A172 (cell line): ENCODE measurements at regions not wholly inside any gene's neighbourhood (a gene's known extent, or its start where the extent isn't known, plus 50 kb on each side); places are given as distances from the start of the nearest gene placed in this dataset.

Experiments used
- DNase-seq: peaks from one replicate; pipeline ENCODE4 v3.0.0-alpha.2; 2015; ENCODE audit warnings: low spot score

DNA sequence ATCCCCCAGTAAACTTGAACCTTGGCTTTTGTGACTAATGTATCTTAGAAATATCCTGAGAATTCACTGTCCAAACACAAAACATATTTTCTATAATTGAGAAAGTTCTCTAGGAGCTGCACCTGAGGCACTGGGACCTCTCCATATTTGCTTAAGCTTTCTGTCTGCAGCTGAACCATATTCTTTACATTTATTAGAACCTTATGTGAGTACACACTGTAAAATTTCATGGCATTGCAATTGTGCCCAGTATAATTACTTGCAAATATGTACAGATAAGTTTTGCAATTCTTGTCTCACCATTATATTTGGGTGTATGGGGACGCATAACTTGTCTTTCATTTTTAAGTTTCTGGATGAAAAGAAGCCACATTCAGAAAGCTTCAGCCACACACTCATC is 280.7 kb upstream of the KLHL1 start:
- DNase-seq = no peak

DNA sequence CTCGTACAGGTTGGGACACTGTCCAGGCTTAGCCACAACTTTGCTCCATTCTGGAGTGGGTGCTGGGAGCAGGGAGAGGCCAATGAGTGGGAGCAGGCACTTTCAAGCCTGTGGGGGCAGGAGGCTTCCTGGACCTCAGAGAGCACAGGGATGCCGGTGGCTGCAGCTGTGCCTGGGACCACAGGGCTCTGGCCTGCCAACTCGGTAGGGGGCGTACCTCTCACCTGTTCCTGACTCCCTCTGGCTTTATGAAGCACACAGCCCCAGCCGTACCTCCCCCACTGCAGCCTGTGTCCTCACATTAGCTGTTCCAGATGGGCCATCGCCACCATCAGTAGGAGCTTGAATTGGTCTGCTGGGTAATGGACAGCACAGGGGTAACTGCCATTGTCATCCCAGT is 278.7 kb upstream of the KLHL1 start:
- DNase-seq = no peak

DNA sequence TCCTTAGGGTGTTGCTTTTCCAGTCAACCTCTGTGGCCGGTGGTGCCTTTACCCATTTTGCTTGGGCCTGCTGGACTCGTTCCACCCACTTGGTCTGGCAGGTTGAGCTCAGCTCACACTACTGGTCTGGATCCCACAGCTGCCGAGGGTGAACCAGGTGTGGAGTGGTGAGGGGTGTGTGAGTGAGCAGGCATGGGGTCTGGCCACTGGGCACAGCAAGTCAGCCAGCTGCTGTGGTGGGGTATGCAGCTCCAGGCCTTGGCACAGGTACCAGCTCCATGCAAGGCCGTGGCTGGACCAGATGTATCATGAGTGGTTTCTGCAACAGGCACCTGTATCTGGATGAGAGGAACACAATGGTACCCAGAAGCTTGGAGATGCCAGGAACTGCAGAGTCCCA is 277.6 kb upstream of the KLHL1 start:
- no peak for DNase-seq

DNA sequence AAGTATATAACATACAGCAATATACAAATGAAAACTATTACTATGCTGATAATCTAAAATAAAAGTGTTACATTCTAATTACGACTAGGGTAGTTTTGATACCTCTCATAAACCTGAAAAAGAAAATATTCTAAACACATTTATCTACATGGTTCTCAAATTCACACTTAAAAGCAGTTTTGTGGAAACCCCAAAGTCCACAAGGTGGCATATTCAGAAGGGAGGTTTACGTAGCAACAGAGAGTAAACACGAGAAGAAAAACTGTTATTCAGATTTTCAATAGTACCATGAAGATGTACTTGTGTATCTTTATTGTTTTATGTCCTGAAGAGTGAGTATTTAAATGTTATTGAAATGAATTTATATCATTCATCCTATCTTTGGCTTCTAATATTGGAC is 275.9 kb upstream of the KLHL1 start:
- no peak for DNase-seq

DNA sequence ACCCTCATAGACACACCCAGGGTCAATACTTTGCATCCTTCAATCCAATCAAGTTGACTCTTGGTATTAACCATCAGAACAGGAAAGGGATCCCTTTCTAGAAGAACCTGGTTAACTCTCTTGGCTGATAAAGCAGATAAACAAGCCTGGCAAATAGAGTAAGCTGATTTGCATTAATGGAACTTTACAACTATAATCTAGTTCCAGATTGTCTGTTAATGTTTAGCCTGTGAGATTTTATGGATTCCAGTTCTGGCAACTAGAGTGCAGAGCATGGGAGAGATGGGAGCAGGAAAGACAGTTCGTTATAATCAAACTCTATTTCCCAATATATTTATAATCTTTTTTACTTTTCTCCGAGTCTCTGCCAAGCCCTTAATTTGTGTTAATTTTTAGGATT is 272.6 kb upstream of the KLHL1 start:
- no peak for DNase-seq

DNA sequence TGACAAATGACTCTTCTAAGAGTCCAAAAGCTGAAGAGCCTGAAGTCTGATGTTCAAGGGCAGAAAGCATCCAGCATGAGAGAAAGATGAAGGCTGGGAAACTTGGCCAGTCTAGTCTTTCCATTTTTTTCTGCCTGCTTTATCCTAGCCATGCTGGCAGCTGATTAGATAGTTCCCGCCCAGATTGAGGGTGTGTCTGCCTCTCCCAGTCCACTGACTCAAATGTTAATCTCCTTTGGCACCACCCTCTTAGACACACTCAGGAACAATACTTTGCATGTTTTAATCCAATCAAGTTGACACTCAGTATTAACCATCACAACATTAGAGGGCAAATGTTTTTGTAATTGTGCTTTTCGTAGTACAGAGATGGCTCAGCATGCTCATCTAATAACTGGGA is 267.5 kb upstream of the KLHL1 start:
- DNase-seq = no peak

DNA sequence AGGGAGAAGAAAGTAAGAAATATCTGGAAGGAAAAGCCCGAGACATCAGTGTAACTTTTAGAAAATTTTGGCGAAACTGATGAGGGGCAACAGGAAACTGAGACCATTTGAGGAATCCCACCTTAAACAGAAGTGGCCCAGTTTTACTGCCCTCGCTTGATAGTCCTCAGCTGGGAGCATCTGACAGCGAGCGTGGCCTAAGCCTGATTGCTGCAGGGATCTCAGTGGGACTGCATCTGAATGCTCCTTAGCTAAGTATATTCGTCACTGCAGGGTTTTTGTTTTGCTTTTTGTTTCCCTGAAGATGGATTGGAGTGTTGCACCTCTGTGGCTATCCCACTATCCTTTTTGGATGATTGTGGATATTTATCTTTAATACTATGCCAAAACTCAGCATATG is 262.7 kb upstream of the KLHL1 start:
- DNase-seq = no peak

DNA sequence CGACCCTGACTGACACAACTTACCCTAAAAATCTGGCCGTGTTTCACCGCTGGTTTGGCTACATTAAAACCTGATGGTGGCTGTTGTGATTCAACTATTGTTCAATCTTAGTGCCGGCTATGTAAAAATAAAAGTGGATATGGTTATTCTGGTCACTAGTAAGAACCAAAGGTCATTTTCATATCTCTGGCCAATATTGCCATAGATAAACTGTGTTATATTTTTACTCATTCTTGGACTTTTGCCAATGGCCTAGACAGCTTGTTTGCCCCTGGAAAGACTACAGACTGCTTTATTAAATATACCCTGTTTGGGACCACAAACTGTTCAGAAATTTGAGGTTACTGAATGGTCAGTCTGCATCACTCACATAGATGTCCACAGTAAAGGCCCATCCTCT is 258.5 kb upstream of the KLHL1 start:
- no peak for DNase-seq

DNA sequence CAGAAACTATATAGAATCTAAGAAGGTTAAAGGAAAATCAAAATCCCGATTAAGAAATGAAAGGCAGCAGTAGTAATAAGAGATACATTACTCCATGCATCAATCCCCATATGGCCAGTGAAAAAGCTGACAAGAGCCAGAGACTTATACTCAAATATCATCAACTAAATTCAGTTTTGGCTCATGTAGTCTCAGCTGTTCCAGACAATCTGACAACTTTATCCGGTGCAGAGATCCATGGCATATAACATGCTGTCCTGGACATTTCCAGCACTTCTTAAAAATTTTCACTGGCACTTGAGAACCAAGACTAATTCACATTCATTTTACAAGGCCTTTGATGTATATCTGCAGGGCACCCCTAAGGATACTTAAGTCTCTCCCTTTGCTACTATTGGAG is 255.7 kb upstream of the KLHL1 start:
- no peak for DNase-seq

DNA sequence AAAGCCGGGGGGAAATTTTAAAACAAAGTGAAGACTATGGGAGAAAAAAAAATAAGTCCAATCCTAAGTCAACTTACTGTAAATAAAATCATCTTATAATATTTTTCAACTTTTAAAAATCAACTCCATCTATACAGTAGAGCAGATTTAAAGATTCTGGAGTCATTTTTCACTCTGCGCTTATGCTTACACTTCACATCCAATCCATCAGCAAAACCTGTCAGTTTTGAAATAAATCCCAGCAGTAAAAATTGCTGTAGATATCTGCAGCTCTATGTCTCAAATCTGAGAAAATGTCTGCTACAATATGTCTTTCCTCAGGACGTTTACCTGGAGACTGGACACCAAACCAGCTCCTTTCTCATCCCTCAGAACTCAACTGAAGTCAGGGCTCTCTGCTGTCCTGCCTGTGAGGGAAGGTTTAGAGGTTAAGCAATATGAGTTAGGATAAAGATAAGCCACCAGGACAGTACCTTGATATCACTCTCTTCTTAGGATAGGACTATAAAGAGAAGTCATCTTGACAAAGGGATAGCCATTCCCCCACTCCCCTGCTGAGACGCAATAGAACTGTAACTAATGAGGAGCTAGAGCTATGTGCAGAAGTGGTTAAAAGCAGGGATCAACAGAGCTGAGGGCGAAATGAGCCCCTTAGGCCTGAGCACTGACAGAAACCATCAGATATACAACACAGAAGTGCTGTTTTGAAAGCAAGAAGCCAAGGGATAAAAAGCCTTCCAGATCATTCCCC is 254.7 kb upstream of the KLHL1 start:
- DNase-seq = no peak

DNA sequence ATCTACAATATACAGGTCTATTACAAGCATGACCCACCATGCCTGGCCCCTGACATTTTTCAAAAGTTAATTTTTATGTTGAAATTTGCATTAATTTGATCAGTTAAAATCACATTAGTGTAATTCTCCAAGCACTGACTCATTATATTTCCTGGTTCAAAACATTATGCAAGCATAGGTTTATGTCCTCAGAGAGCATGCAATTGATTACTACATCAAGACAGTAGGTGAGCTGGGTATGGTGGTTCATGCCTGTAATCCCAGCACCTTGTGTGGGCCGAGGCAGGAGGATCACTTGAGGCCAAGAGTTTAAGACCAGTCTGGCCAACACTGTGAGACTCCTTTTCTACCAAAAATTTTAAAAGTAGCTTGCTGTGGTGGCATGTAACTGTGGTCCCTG is 248.8 kb upstream of the KLHL1 start:
- no peak for DNase-seq

DNA sequence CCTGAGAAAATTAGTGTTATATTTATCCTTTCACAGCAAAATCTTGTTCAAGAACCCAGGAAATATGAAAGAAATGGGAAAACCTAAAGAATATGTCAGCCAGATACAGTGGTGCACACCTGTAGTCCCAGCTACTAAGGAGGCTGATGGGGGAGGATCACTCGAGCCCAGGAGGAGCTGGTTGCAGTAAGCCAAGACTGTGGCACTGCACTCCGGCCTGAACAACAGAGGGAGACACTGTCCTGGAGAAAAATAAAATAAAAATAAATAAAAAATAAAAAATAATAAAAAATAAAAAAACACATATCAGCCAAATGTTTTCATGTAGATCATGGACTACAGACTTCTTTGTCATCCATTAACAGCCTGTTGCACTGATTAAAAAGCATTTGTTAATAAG is 244.8 kb upstream of the KLHL1 start:
- DNase-seq = no peak

DNA sequence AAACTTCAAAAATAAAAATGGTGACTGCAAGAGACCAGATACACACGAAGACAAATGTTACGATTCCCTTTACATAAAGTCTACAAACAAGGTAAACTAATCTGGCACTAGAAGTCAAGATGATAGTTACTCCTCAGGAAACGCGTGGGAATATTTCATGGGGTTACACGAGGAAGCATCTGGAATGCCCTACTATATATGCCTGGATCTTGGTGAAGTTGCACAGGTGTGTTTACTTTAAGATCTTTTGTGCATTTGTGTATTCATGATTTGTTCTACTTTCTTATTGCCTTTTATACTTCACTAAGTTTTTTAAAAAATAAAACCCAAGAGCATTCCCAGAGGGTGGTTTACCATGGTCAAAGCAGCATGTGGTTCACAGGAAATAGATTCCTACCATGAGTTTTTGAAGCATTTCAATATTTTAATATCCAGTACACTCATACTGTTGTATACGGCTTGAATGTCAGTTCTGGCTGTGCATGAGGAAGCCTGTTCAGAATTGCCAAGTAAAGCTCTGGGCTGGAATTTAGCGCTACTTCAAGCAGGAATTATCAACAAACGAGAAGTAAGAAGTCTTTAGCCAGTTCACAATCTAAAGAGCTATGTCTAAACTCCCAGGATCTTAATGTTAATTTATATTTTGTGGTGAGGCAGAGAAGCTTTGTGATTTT is 239.8 kb upstream of the KLHL1 start:
- DNase-seq = no peak

DNA sequence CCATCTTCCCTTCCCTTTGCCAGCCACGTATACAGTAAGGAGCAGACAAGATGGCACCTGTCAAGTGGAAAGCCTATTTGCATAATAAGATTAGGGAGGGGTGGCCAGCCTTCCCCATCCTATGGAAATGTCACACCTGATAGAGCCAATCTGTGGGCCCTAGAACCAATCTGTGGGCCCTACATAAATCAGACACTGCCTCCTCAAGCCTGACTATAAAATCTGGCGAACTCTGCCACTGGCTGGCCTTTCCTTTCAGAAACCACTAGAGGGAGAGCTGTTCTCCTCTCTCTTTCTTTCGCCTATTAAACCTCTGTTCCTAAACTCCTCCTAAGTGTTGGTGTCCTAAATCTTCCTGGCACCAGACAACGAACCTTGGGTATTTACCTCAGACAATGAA is 231.5 kb upstream of the KLHL1 start:
- DNase-seq = peak; percentile 40

DNA sequence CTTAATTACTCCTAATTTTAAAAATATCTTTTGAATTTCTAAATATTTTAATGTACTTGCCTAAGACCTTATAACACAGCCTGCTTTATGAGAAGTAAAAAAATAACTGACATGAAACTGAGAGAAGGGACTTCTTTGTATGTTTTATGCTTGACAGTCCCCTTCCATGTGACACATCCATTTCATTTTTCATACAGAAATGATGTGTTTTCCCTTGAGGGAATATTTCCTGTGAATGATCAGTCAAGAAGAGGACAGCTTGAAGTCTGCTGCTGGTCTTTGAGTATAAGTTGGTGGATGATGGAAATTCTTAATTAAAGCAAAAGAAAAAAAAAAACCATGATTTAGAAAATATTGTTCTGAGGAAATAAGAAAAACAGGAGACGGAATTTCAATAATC is 230.4 kb upstream of the KLHL1 start:
- no peak for DNase-seq

DNA sequence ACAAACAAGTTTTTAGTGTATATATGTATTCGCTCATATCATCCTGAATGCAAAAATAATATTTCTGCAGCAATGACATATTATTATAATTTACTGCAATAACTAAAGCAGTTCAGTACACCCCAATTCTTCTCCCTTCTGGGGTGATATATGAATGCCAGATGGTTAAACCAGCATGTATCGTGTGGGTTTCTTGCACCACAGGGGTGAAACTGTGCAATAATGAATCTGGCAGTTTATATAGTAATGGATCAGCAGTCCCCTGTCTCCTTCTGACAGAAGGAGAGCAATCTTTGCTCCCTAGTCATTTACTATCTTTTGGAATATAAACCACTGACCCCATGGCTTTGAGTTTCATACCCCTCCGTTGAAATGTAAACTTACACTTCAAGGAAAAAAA is 228.6 kb upstream of the KLHL1 start:
- DNase-seq = no peak

DNA sequence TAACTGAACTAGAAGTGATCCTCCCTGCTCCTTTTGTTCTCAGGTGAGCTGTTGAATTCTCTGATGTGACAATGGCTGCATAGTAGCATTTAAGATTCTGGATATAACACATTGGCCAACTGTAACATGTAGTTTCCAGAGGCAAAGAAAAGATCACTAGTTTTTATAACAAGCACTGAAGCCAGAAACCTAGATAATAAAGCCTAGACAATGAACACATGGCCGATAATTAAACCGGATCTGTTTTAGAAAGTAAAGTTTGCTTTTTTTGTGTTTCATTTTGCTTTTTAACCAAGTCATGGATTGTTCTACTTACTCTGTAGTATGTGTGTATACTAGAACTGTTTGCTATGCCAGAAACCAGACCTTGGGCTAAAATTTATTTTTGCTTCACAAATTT is 225.5 kb upstream of the KLHL1 start:
- no peak for DNase-seq

DNA sequence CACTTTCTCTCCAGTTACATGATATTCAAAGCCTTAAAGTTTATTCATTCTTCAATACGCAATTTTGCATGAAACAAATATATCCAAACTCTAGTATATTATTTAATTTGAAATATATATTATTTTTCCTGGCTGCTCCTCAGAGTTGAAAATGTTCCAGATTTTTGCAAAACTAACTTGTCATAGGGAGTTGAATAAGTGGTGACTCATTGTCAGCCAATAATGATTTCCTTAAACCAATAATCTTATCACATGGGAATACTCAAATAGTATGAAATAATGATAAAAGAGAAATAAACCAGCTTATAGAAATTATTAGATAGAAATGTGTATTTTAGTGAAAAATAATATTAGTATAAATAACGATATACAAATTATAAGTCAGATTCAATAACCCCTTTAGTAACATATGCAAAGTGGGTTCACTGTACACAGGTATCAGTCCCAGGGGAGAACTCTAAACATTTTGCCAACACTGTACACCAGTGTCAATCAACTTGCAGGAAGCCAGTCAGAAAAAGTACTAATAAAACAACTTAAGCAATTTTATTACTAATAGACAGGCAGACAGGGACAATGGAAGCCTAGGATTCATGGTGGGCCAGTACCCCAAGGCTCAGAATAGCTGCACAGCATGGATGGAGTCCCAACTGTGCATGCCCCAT is 222.6 kb upstream of the KLHL1 start:
- no peak for DNase-seq

DNA sequence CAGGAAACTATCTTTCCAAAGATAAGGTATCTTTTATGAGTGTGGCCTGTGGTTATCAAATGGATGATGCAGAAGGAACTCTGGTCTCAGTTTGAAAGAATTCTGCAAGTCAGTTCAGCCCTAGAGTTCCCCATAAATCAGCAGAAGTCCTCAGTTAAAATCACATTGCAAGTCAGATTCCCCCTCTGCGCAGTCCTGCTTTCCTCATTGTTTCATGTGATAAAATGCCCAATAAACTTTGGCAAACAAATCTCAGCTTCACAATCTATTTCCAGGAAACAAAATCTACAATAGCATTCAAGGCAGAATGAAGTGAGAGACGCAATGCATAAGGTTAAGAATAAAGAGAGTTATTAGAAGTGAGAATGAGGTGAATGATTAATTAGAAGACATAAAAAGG is 216.3 kb upstream of the KLHL1 start:
- DNase-seq = no peak

DNA sequence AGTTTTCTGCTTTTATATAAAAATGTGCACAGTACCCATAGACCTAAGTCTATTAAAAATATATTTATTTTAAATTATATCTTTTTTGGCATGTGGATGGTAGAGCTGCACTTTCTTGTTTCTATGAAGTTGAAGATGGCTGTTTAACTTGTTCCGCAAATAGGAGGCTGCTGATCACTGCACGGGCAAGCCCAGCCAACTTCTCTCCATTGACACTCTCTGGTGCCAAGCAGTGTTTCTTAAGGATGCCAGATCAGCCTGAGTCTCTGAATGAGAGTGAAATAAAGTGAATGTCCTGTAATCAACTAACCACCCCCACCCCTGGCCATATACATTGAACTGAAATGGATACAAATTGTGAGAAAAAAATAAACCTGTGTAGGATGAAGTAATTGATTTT is 202.9 kb upstream of the KLHL1 start:
- no peak for DNase-seq

DNA sequence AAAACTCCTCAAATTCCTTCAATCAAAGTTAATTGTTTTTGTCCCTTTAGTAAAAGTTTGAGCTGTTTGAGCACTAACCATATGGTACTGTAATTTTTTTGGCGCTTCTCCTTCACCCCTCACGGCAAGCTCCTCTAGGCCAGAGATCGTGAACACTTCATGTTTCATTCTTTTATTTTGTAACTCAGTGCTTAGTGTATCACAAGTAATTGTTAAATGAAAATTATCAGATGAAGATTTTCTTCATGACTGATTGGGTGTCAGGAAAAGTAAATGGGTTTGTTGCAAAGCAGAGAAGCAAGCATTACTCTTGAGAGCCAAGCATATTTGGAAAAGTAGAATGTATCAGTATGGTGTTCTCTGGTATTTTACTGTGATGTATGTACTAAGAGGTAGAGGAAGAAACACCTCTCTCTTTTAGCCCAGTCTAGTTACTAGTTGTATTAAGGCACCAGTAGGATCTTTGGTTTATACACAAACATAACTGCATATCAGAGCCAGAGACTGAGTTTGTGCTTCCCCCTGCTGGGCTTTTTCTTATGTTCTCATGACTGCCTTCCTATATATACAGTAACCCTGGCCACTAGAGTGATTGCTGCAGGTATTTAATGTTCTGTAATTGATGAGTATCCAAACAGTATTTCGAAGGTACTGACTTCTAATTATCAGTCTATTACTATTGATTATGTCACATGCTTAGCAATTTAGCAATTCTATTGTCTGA is 202.3 kb upstream of the KLHL1 start:
- peak; percentile 61 for DNase-seq

DNA sequence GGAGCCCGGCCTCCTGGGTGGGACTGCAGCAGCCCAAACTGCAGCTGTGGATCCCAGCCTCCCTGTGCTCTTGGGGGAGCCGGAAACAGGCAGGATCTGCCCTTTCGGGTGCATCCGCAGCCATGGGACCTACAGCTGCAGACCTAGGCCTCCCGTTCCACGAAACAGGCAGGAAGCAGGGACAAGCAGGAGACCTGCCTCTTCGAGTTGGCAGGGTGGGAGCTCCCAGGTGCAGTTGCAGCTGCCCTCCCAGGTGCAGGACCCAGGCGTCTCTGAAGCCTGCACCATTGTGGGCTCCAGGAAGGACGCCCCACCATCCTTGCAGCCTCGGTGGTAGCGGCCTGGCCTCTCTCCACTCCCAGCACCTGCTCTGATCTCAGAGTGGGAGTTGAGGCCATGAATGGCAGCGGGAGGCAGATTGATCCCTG is 189.0 kb upstream of the KLHL1 start:
- DNase-seq = no peak

DNA sequence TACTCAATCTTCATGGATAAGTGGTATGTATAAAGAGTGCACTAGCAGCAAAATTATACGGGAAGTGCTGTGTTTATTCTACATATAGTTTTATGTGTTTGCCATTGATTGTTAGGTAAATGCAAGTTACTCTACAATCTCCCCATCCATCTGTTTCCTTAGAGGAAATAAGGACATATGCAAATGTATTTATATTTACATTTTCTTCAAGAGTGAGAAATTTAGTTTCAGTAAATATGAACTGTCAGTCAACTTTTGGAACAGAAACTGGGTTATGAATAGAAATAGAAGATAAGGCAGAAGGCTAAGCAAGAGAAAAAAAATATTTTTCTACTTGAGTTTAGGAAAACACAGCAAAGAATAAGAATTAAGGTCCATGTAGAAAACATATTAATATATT is 176.1 kb upstream of the KLHL1 start:
- no peak for DNase-seq
